NCI-H146 (cell line): ENCODE measurements at regions not wholly inside any gene's neighbourhood (a gene's known extent, or its start where the extent isn't known, plus 50 kb on each side); places are given as distances from the start of the nearest gene placed in this dataset.
"Not testable (repeated sequence)": the region's sequence is repeated elsewhere in the genome, so short reads cannot be mapped to it uniquely, and the experiment has no call there.

Experiments used
- DNase-seq: peaks from one replicate; lab custom pipeline; 2025; lab: John Stamatoyannopoulos, UW

- no peak for DNase-seq
Observed at GRCh38 chr1:187038784-187039183, 210.0 kb downstream of the PLA2G4A start.

DNA sequence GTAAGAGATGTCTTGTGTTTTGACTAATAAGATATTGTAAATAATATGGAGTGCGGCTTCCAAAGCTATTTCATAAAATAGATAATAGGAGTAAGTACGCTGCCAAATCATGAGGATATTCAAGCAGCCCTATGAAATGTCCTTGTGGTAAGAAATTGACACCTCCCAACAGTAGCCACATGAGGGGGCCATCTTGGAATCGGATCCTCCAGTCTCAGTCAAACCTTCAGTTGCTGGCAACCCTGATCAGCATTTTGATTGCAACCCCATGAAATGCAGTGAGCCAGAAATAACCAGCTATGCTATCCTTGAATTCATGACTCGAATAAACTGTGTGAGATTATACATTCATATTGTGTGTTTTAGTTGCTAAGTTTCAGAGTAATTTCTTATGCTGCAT is 212.4 kb downstream of the PLA2G4A start:
- DNase-seq = no peak

DNA sequence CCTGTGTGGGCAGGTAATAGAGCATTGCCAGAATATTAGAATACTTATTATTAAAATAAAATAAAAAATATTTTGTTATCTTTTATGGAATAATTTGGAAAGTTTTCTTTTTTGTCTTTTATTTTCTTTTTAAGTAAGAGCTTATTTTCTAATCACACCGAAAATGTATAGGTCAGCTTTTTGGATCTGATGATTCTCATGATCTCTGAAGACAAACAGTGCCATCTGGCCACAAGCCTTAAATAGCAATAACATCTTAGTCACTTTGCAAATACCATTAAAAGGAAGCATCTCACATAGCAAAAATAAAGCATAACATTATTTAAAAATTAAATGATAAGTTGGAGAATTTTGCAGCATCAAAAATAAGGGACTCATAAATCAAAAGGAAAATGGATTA is 213.8 kb downstream of the PLA2G4A start:
- DNase-seq = no peak

DNA sequence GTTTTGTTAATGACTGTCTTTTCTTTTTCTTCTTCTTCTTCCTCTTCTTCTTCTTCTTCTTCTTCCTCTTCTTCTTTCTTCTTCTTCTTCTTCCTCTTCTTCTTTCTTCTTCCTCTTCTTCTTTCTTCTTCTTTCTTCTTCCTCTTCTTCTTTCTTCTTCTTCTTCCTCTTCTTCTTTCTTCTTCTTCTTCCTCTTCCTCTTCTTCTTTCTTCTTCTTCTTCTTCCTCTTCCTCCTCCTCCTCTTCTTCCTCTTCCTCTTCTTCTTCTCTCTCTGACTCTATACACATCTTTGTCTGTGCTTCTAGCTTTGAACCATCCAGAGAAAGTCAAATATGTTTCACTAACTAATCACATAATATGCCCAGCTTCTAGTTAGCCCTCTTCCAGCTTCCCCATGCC is 214.7 kb downstream of the PLA2G4A start:
- not testable (repeated sequence) for DNase-seq

DNA sequence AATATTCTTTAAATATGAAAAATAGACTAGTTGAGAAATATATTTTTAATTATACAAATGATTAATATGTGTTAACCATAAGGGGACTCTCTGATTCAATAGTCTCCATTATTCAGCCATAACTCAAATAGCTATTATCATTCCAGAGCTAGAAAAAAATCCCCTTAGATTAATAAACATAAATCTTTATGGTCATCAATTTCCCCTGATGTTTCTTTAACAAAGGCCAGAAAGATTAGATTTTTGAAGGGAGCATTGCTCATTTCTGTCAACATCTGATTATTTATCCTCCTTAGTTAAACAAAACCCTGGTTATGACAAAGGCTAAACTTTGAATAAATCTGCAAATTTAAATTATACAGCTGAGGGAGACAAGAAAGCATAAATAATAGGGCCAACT is 215.7 kb downstream of the PLA2G4A start:
- DNase-seq = no peak

DNA sequence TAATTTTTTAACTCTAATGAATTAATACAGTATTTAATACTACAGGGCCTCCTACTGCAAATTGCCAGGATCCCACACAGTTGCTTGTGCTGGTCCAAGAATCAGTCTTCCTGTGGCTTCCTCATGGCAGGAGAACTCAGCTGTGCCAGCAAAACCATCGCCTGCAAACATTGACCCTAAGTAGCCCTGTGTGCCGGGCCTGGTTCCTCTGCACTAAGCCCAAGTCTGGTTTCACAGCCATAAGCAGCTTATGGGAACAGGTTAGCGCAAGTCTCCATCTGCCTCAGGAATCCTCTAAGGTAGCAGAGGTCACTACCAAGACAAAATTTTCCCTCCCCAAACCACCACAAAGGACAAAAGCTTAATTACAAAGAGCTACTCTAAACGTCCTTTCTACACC is 216.6 kb downstream of the PLA2G4A start:
- no peak for DNase-seq

DNA sequence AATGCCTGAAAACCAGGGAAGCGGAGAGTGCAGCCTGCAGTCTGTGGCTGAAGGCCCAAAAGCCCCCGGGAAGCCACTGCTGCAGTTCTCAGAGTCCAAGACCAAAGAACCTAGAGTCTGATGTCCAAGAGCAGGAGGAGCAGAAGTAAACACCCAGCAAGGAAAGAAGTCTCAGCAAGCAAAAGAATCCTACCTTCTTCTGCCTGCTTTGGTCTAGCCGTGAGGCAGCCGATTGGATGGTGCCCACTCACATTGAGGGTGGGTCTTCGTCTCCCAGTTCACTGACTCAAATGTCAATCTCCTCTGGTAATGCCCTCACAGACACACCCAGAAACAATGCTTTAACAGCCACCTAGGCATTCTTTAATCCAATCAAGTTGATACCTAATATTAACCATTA is 217.5 kb downstream of the PLA2G4A start:
- no peak for DNase-seq

DNA sequence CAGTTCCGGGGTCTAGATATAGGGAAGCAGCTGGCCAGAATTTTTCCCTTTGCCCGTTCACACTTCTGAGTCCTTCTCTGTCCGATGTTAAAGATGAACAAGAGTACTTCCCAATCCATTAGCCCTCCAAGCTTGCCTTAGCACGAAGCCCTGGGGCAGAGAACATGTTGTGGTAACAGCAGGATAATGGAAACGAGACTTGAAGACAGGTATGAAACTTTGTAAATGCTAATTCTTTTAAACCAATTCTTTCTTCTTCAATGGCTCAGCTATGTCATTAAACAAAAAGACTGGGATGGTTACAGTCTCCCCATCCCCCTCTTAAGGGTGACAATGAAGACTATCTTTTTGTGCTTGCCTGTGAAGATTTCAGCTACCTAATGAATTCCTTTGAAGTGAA is 218.5 kb downstream of the PLA2G4A start:
- DNase-seq = no peak

DNA sequence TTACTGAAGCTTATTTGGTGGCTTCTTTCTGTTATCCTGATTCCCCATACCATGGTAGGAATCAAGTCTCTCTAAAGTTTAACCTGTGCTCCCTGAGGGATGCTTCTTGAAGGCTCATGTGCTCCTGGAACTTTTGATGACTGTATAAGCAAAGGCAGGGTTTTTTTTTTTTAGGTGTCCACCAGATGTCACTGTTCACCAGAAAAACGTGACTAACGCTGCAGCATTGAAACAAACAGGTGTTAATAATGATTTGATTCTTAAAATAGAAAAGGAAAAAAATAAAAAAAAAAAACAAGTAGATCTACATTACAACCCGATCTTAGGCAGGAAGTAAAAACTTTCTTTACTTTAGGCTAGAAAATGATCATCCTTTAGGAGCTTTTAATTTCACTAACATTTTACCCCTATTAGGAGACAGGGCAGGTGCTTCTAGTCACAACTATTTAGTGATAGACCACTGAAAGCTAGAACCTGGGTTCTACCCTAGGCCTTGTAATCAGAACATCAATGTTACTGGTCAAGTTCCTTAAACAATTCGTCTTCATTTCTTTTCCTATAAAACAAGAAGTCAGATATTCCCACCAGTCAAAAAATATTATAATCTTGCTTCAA is 223.0 kb downstream of the PLA2G4A start:
- DNase-seq = peak; percentile 77

- peak; percentile 86 for DNase-seq
Observed at GRCh38 chr1:187053876-187054275, 225.1 kb downstream of the PLA2G4A start.

- DNase-seq = peak; percentile 47
Observed at GRCh38 chr1:187054862-187055757, 226.4 kb downstream of the PLA2G4A start.

- DNase-seq = no peak
Observed at GRCh38 chr1:187063271-187063670, 234.5 kb downstream of the PLA2G4A start.

DNA sequence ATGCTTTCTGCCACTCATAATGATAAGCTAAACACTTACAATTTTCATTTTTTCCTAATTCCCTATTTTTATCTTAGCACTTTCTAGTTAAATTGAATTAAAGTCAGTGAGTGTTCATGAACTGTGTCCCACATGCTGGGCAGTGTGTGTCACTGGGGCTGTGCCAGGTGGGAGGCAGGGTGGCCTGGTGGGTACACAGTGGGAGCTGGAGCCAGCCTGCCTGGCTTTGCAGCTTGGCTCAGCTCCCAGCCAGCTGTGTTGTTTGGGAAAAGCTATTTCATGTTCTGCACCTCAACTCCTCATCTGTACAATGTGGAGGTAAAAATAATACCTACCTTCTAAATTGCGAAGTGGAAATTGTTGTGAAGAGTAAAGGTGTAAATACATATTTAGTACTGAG is 238.4 kb downstream of the PLA2G4A start:
- peak; percentile 94 for DNase-seq

GRCh38 chr1:187070076-187070475 is 241.3 kb downstream of the PLA2G4A start:
- peak; percentile 82 for DNase-seq

GRCh38 chr1:187072262-187073034 is 243.7 kb downstream of the PLA2G4A start:
- not testable (repeated sequence) for DNase-seq

DNA sequence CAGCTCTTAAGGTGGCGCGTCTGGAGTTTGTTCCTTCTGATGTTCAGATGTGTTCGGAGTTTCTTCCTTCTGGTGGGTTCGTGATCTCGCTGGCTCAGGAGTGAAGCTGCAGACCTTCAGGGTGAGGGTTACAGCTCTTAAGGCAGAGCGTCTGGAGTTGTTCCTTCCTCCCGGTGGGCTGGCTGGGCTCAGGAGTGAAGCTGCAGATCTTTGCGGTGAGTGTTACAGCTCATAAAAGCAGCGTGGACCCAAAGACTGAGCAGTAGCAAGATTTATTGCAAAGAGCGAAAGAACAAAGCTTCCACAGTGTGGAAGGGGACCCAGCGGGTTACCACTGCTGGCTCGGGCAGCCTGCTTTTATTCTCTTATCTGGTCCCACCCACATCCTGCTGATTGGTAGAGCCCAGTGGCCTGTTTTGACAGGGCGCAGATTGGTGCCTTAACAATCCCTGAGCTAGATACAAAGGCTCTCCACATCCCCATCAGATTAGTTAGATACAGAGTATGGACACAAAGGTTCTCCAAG is 244.3 kb downstream of the PLA2G4A start:
- DNase-seq = not testable (repeated sequence)

DNA sequence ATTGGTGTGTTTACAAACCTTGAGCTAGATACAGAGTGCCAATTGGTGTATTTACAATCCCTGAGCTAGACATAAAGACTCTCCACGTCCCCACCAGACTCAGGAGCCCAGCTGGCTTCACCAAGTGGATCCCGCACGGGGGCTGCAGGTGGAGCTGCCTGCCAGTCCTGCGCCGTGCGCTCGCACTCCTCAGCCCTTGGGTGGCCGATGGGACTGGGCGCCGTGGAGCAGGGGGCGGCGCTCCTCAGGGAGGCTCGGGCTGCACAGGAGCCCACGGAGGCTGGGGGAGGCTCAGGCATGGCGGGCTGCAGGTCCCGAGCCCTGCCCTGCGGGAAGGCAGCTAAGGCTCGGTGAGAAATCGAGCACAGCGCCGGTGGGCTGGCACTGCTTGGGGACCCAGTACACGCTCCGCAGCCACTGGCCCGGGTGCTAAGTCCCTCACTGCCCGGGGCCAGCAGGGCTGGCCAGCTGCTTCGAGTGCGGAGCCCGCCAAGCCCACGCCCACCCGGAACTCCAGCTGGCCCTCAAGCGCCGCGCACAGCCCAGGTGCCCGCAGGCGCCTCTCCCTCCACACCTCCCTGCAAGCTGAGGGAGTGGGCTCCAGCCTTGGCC is 245.0 kb downstream of the PLA2G4A start:
- DNase-seq = not testable (repeated sequence)

GRCh38 chr1:187074445-187075048 is 245.8 kb downstream of the PLA2G4A start:
- DNase-seq = no peak

DNA sequence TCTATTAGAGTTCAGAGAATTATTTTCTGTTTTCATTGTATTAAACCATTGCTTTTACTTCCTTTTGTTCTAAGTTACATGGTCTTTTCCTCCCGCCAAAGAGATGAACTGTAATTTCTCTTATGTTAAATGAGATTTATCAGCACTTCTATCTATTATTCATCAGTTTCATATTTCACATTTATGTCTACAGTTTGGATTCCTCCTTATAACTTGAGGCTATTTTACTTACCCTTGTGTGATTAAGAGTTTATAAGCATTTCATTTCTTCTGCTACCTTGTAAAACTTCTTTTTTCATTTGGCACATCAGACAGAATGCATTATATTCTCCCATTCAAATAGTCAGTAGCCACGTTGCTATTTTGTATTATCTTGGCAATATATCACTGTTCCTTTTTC is 248.2 kb downstream of the PLA2G4A start:
- no peak for DNase-seq

DNA sequence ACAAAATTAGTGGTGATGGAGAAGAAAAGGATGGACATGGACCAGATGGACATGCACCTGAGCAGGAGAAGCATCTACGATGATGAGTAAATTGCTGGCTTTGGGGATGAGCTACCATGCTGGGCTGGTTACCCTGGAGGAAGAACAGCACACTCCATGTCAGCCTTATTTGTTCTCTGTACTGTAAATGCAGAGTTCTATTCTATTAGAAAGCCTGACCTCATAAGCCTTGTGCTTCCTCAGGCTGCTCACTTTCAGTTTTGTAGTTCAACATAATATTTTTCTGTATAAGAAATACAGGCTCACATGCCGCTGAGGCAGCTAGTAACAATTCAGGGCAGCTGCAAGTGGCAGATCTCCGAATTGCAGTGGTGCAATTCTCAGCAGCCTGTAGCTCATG is 249.6 kb downstream of the PLA2G4A start:
- peak; percentile 16 for DNase-seq

GRCh38 chr1:187078916-187079315 is 250.2 kb downstream of the PLA2G4A start:
- no peak for DNase-seq

GRCh38 chr1:187079330-187079729 is 250.6 kb downstream of the PLA2G4A start:
- DNase-seq = no peak
